HG03469 (cell line): ENCODE measurements at regions not wholly inside any gene's neighbourhood (a gene's known extent, or its start where the extent isn't known, plus 50 kb on each side); places are given as distances from the start of the nearest gene placed in this dataset.

ENCODE experiments used
- ATAC-seq: cut with Tn5 transposase; IDR thresholded peaks from one replicate; pipeline ENCODE4 v1.9.1; 2021; ENCODE audit warnings: mild to moderate bottlenecking, moderate library complexity, moderate number of reproducible peaks; ENCODE audit not compliant: unreplicated experiment

DNA sequence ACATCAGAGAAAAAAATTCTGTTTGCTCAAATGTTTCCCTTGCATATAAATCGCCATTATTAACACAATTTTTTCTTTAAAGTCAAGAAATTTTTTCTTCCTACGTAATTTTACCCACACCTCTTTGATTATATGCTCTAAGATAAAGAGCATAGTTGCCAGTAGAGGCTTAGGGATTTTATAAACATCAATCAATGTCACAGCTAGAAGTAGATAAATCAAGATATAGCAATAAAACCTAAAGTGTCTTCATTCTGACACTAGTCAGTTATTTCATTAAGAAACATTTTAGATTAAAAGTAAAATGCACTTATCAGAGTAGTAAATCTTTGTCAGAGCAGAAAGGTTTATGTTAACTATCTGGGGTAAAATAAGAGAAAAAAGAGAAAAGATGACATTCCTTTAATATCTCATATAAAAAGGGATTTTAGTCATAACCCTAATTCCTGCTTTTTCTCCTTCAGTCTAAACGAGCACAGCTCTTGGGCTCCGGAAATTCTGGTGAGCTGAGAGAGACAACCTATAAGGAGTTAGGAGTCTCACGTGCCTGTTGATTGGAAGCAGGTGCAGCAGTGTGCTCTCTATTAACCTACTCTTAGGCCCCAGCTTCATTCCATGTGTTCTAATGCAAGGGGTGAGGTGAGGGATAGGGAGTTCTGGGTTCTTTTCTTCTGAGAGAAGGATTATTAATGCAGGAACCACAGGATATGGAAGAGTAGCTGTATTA is 172.4 kb upstream of the GULP1 start:
- ATAC-seq, result no peak

DNA sequence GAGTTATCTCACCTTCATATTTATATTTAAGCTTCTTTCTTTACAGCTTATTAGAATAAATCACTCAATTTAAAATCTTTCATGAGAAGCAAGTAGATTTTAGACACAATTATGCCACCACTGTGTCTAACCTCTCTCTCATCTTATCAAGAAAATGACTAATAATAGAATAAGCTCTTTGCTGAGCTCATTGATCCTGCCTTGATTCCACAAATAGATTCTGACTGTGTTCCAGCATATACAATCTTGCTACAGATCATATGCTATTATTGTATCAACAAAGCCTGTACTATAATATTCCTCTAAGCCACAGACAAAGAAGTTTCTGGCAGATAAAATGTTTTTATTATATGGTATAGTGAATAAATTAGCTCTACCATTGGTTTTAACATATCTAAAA is 168.7 kb upstream of the GULP1 start:
- no peak for ATAC-seq

DNA sequence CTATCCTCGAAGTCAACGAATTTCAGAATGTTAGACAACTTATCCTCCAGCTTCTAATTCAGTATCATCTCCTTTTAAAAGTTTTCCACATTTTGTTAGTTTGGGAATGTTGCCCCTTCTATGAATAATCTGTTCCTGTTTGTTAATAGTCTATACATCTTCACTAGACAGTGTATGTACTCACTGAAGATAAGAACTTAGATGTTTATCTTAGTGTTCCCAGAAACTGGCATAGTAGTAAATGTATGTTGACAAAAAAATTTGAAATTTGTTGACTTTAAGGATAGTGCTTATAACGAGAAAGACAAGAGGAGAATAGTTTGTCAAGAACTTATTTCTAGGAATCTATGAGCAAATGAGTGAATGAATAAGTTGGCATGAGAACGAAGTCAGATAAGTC is 162.0 kb upstream of the GULP1 start:
- no peak for ATAC-seq

DNA sequence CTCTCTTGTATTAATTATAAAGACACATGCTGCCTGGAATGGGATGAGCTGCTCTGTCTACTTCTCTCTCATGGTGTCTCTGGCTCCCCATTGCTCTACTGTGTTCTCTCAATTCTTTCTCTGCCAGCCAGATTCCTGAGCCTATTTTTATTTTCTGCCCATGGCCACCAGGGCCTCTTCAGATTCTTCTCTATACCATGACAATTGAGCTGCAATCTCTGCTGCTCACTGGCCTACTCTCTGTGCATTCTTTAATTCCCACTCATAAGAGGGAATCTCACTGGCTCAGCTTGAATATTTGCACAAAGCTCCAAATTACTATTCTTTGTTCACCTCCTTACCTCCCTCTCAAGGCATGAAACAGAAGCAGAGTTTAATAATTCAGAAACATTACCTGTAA is 161.4 kb upstream of the GULP1 start:
- no peak for ATAC-seq

DNA sequence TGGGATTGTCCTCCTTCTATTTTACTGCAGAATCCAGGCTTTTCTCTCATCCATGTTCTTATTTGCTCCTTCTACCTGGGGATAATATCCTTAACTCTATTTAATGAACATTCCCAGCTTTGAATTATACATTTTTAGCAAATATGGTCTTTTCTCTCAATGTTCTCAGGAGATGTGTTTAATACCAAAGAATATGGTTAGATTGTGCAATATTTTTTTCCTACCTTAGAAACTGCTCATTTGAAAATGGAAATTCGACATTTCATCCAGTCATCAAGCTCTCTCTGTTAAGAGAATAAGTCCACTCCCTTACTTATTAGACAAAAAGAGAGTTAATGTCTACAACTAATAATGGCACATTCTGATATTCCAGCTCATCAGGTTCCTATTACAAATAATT is 160.4 kb upstream of the GULP1 start:
- ATAC-seq, result no peak

DNA sequence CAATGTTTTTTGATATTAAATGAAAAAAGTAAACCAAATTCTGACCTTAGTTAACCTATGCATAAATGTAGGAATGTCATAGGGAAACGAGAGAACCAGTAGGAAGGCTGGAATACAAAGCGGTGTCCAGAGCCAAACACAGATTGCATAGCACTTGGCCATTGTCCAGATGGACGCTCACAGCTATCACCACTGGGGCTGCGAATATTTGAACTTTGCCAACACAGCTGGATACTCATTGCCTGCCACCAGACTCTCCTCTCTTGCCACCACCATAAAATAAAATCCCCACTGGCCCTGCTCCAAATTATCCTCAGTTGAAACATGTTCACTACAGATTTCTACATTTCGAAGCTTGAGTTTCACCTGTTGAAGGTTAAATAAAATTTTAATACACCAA is 159.3 kb upstream of the GULP1 start:
- ATAC-seq, result no peak

DNA sequence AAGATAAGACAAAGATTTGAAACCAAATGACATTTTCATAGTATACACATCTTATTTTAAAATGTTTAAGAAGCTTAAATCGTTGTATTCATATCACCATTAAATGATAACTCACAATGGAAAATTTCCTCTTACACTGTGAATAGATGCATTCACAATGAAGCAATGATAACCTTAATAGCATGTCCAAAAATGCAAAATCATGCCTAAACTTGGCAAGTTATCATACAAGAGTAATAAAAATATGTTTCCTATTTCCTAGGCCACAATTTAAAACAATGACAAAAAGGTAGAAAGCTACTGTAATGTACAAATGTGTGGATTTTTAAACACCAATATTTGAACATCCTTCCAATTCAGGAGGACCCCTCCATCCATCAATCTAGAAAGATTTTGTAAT is 157.4 kb upstream of the GULP1 start:
- no peak for ATAC-seq

DNA sequence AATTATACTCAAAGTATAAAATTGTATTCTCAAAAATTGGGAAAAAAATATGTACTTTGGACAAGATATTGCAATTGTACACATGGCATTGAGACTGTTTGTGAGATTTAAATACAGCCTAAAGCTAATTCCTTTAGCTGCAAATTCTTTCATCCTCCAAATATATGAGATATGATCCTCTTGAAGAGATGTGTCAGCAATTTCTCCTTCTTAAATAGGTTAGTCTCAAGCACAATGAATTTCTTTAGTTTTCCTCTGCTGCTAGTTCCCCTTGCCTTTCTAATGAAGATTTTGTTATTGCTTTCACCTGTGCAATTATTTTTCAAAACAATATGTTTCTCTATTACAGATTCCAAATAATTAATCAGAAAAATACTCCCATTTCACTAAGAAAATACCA is 153.4 kb upstream of the GULP1 start:
- ATAC-seq, result no peak

DNA sequence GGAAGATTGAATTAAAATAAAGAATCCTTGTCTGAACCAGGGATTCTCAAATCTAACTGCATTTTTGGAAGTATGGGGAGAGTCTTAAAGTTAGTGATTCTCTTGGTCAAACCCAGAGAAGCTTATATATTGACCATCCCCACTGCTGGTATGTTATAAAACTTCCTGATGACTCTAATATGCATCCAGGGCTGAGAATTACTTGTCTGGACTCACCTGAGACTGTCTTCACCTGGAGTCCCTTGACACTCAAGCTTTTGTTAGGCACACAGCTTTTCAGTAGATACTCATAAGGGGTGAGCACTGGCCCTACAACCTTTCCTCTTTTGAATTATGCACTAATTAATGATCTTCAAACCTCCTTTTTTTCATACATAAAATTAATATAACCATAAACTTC is 149.6 kb upstream of the GULP1 start:
- no peak for ATAC-seq

DNA sequence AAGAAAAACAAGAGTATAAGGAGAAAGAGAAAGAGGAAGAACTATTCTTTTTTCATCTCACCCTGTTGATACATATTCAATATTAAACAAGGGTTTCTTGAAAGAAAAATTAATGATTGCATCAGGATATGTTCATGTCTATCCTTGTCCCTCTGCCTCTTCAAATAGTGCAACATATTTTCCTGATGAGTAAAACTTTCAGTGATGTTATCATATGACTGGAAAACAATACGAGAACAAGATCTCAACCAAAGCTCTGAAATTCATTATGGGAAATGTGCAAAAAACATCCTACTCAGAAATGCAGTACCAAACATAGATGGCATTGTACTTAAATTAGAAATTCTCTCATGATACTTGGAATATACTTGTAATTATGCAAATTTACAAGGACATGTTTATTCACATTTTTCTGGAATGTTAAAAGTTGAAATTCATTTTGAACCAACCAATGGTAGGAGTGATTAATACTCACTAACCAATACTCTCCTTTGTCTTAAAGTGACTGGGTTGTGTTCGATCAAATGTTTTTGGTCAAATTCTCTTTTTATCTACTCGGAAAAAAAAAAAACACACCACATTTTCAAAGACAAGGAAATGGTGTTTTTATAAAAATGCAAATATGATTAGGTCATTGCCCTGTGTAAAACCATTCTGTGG is 148.9 kb upstream of the GULP1 start:
- ATAC-seq, result no peak

DNA sequence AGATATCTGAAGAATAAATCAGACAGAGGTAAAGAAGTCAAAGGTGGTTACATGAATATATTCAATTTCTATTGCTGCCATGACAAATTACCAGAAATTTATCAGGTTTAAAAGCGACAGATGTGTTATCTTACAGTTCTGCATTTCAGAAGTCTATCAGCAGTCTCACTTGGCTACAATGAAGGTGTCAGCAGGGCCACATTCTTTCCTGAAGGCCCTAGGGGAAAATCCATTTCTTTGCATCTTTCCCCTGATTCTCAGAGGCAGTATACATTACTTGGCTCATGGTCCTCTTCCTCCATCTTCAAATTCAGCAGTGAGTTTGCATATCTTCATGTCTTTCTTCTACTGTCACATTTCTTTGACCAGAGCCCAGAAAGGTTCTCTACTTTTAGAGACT is 145.8 kb upstream of the GULP1 start:
- no peak for ATAC-seq

DNA sequence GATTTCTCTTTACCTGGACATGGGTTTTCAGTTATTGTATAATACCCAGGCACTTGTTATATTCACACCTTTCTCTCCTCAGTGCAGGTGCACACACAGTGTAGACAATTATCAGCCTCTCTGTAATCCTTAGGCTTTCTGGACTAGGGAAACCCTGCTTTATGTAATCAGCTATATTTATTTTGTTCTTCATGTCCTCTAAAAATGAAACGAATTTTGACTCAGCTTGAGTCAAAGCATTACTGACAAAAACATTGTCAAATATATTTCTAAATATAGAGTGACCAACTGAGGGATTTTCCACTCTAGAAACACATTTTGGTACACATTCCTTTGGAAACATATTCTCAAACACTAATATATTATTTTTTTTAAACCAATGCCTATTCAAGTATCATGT is 144.8 kb upstream of the GULP1 start:
- ATAC-seq, result no peak

DNA sequence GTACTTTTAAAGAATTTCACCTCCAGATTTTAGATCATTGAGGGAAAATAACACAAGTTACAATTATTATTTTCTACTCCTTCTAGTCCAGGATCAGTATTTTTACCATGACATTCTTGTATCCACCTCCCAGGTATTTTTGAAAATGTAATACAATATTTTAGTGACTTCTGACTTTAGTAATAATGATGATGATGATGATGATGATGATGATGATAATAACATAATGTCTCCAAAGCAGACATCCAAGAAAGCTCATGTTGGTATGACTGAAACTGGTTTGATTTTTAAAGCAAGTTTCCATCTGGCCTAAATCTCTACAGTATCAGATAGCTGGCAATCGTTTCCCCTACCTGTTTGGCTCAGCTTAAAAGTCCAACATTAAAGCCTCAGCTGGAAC is 140.0 kb upstream of the GULP1 start:
- no peak for ATAC-seq

DNA sequence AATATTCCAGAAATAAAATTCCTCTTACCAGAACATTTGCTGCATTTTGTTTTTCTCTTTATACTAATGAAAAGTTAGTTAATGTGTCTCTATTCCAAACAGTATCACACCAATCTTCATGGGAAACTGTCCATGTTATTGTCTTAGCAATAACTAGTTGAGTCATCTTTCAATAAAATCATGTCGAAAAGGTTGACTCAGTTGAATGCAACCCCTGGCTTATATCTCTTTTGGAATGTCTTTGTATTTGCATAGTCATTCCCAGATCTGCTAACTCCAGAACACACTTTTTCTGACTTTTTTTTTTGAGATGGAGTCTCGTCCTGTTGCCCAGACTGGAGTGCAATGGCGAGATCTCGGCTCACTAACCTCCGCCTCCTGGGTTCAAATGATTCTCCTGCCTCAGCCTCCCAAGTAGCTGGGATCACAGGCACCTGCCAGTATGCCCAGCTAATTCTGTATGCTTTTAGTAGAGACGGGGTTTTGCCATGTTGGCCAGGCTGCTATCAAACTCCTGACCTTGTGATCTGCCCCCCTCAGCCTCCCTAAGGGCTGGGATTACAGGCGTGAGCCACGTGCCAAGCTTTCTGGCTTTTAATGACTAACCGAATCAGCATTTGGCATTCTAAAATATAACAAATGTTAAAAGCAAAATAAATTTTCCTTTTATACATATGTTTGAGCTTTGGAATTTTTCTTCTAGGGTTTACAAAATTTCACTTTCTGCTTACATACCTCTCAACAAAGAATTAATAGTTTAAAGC is 133.2 kb upstream of the GULP1 start:
- ATAC-seq, result no peak

DNA sequence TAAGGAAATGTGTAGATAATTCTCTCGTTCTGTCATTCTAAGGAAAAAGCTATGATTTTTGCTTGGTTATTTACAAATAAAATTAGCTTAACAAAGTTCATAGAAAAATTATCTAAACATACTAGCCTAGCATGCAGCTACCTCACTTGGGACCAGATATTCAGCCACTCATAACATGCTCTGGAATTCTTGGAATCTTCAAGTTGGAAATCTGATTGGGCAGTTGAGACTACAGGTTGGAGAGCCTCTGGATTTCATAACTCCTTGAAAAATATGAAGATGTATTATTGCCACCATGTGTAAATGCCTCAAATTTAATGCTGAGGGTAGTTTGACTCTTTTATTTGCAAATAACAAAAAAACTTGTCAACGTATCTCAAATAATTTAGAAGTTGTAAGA is 132.2 kb upstream of the GULP1 start:
- no peak for ATAC-seq

DNA sequence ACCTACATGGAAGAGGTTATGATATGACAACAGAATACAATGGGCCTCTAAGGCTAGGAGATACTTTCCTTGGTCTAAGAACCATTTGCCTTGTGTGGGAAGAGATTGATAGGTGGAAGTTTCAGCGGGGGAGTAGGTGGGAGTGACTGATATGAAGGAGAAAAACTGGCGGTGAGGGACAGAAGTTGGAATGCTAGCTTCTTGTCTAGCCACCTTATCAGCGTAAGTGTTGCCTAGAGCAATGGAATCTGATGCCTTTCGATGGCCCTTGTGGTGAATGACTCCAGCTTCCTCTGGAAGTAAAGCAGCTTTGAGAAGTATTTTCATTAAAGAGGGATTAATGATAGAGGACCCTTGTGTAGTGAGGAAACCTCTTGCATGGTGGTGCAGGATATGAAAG is 121.3 kb upstream of the GULP1 start:
- no peak for ATAC-seq

DNA sequence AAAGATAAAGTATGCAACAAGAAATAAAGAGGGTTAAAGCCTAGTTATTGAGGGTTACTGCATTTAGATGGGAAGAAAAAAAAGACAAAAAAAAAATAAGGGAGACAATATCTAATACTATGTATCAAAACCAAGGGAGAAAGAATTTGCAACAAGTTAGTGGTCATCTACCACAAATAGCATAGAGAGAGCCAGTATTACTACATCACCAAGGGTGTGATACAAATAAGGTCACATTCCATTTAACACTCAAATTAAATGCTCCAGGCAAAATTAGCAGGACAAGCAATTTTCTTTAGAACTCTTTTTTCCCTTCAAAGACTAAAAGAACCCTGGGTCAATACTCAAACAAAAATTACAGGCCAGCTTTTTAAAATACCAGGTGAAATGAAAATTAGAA is 115.1 kb upstream of the GULP1 start:
- no peak for ATAC-seq

DNA sequence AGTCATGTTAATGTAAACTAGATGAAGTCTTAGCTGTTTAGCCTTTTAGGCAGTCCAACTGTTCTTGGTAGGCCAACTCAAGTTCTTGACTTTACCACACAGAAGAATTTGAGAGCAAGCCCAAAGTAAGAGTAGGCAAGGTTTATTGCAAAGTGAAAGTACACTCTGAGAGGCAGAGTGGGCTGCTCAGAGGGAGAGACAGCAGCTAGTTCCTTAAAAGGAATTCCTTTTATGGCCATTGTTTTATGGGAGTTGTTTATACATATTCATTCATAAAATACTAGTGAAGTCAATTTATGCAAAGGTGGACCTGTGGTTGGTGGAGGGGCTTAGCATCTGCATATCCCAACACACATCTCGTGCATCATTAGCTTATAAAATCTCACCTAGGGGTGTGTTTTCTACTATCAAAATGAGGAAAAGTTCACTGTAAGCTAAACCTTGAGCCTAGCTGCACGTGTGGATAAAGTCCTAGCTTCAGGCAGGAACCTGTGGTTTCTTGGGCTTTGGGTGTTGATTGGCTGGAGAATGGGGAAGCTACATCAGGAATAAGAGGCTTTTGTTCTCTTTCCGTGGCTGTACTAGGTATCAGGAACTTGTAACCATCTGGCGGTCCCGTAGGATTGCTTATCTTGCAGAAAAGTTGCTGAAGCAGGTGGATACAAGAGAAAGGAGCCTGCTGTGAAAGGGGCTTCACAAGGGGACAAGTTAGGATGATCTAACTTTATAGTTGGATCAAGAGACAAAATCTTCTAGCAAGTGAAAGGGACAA is 110.4 kb upstream of the GULP1 start:
- ATAC-seq, result no peak

DNA sequence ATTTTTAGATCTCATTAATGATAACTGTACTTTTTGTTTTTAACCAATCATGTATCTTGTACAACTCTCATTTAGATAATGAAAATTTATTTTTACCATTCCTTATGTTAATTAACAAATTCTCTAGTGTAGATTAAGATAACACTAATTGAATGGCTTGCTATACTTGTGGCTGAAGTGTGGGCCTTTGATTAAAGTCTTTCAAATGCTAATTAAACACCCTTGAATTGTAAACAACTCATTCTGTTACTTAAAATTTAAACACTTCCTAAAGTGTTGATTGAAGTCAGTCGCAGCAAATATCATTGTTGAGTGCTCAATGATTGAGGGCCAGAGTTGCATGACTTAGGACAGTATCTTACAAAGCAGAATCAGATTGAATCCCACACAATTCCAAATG is 109.8 kb upstream of the GULP1 start:
- no peak for ATAC-seq

DNA sequence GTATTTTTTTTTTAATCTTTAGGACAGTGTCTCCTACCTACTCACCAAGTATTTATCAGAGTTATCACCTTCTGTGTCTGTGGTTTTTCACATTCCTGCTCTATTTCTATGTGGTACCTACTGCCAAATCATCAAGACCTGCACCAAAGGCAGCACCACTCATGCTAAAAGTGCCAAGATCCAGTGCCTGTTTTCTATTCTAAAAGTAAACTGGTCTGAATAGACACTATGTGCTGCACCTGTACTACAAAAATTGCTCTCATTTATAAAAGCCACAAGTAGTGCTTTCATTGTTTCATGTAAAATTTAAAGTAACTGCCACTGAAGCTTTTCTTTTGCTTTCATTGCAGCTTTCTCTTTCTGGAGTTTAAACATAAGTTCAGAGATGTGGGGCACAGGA is 103.9 kb upstream of the GULP1 start:
- ATAC-seq, result no peak

DNA sequence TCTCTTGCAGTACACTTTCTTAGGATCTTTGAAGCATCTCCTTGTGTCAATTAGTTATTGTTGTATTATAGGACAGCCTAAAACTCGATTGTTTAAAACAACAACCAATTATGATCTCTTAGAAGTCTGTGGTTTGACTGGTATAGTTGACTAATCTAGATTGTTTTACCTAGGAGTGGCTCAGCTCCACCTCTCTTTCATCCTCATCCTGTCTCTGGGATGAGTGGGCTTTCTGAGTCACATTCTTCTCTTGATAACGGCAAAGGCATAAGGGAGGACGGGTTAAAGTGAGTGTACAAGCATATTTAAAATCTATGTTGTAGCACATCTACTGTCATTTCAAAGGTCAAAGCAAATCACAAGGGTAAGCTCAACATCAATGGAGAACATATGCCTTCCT is 102.3 kb upstream of the GULP1 start:
- ATAC-seq, result no peak
